Transverse colon (tissue), 4 donors: ENCODE measurements at regions not wholly inside any gene's neighbourhood (a gene's known extent, or its start where the extent isn't known, plus 50 kb on each side); places are given as distances from the start of the nearest gene placed in this dataset.

Experiments
- DNase-seq: peaks from one replicate; pipeline ENCODE4 v3.0.0-alpha.2; 2019
- H3K27ac ChIP-seq, 4 donors: fragments of 200-600 bp; sonication (generic); 2 replicates each; pipeline ENCODE4 v1.5.1; 2016 to 2018; ENCODE audit warnings: inconsistent platforms in 4 of 4
- H3K27me3 ChIP-seq: fragments of 200-600 bp; sonication (generic); 2 replicates; pipeline ENCODE4 v1.5.1; 2017; ENCODE audit warnings: inconsistent platforms
- H3K36me3 ChIP-seq, 4 donors: fragments of 200-600 bp; sonication (generic); 2 replicates each; pipeline ENCODE4 v1.5.1; 2017 to 2019; ENCODE audit warnings: inconsistent platforms in 4 of 4
- H3K4me1 ChIP-seq, 4 donors: fragments of 200-600 bp; sonication (generic); 2 replicates each; pipeline ENCODE4 v1.5.1; 2017 to 2020; ENCODE audit warnings: inconsistent platforms in 4 of 4
- H3K4me3 ChIP-seq, 4 donors: fragments of 200-600 bp; sonication (generic); 1 replicate in 1 of 4; 2 replicates in 3 of 4; pipeline versions ENCODE4 v1.5.1 to v1.6.1; 2017 to 2019; ENCODE audit warnings: inconsistent platforms in 4 of 4
- H3K9me3 ChIP-seq, 2 donors: fragments of 200-600 bp; sonication (generic); 2 replicates each; pipeline ENCODE4 v1.5.1; 2017 to 2019; ENCODE audit warnings: inconsistent platforms in 2 of 2
- EP300 ChIP-seq: sonication (generic); formaldehyde crosslinking; IDR thresholded peaks from one replicate; pipeline ENCODE4 v1.6.1; 2017; ENCODE audit warnings: antibody characterized with exemption, low read depth
- POLR2A ChIP-seq: fragments of 450-650 bp; IDR thresholded peaks from one replicate; pipeline ENCODE4 v1.6.1; 2016; ENCODE audit warnings: antibody characterized with exemption, mild to moderate bottlenecking, moderate library complexity
- POLR2AphosphoS5 ChIP-seq, 3 donors: sonication (generic); formaldehyde crosslinking; IDR thresholded peaks; one replicate each; pipeline ENCODE4 v1.6.1; 2016; ENCODE audit warnings: antibody characterized with exemption in 3 of 3
- WGBS, 2 donors: methylation state at CpG; one replicate each; pipeline ENCODE4 v1.1.5; 2018; ENCODE audit warnings: low coverage in 1 of 2; 5-methylcytosine and 5-hydroxymethylcytosine counted together
- in situ Hi-C, 4 donors: fragments of 200-750 bp; cut with MboI; loops; one replicate each; pipeline versions ENCODE4 v1.15.0 to v1.15.1; 2017; ENCODE audit warnings: low sequenced_read_pairs in 3 of 4, low pct_ligation_motif_present in 1 of 4, low pct_unique_long_range_greater_than_20kb in 1 of 4
- intact Hi-C: fragments of 100-400 bp; cut with DNase I; formaldehyde crosslinking; loops from one replicate; pipeline ENCODE4 v1.15.1; 2023; ENCODE audit warnings: low total_unique reads
- TF ChIP-seq, protein P1 (sequence below), 5 experiments: fragments of 200-600 bp in 3 of 5; fragments of 450-650 bp in 2 of 5; sonication (generic) in 3 of 5; IDR thresholded peaks; 1 replicate in 2 of 5; 2 replicates in 3 of 5; pipeline ENCODE4 v1.5.1; 2016 to 2017; ENCODE audit warnings: antibody characterized with exemption in 5 of 5, inconsistent platforms in 3 of 5, mild to moderate bottlenecking in 2 of 5, moderate library complexity in 1 of 5

DNA sequence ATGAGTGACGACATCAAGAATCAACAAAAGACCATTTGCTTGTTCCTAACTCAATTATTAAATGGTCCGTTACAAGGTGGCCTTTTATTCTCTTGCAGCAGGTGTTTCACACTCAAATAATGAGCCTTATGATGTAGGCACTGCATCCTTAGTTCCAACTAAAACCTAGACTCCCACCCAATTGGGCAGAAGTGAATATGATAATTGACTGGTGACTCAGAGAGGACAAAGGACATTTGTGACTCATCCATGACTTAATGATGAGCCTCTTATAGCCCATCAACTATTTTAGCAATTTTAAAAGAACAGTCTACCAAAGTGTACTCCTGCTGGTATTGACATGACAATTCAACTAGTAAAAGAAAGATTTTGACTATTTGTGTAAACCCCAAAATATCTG is 1027.8 kb upstream of the PHF14 start:
- Histone ChIP-seq H3K27me3 (no peaks in the 10 kb centered on the region), H3K9me3 (no peaks in the 10 kb centered on the region), H3K36me3 (no peaks in the 10 kb centered on the region), H3K4me3 (no peak overlapping the region), H3K4me1 (no peaks in the 10 kb centered on the region), H3K27ac (no peak overlapping the region)
- TF ChIP-seq POLR2A, result no peak
- TF ChIP-seq, protein P1, sequence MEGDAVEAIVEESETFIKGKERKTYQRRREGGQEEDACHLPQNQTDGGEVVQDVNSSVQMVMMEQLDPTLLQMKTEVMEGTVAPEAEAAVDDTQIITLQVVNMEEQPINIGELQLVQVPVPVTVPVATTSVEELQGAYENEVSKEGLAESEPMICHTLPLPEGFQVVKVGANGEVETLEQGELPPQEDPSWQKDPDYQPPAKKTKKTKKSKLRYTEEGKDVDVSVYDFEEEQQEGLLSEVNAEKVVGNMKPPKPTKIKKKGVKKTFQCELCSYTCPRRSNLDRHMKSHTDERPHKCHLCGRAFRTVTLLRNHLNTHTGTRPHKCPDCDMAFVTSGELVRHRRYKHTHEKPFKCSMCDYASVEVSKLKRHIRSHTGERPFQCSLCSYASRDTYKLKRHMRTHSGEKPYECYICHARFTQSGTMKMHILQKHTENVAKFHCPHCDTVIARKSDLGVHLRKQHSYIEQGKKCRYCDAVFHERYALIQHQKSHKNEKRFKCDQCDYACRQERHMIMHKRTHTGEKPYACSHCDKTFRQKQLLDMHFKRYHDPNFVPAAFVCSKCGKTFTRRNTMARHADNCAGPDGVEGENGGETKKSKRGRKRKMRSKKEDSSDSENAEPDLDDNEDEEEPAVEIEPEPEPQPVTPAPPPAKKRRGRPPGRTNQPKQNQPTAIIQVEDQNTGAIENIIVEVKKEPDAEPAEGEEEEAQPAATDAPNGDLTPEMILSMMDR (IDR thresholded peaks at IDR 0.05), result no peak
- no peak for TF ChIP-seq EP300
- no peak for TF ChIP-seq POLR2AphosphoS5 (IDR thresholded peaks at IDR 0.05)
- intact Hi-C loops (no loop called here), in situ Hi-C loops (no loop called here)
- no peak for DNase-seq
- WGBS, 2 donors, result 65 to 83% methylated on average over 2 of the region's 2 CpGs

DNA sequence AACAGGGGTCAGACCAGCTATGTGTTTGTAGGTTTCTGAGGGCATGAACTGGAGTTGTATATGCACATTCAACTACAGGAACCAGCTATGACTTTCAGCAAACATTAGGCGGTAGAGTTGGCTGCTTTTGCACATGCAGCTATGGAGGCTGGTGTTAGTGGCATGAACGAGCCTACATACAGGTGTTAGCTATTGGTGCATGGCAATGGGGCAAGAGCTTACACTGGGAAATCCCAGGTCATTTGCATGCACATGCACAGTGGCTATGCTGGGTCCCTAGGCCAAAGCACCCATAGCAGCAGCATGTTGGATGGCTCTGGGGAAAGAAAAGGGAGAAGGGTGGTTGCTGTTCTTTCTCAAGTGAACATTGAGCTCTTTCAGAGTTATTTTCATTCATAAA is 1018.5 kb upstream of the PHF14 start:
- intact Hi-C loops (no loop called here), in situ Hi-C loops (loop anchor here in 1 of 4 donors (25.0 kb wide), 1 partner anchor 93 kb away; no protein-coding TSS in a partner anchor)
- Histone ChIP-seq H3K27ac (no peak overlapping the region), H3K9me3 (peaks cover 3 to 7% of the 10 kb centered on the region in 2 donors), H3K4me1 (no peaks in the 10 kb centered on the region), H3K4me3 (no peak overlapping the region), H3K27me3 (no peaks in the 10 kb centered on the region), H3K36me3 (no peaks in the 10 kb centered on the region)
- no peak for DNase-seq
- TF ChIP-seq EP300 (no peak), POLR2AphosphoS5 (IDR thresholded peaks at IDR 0.05) (no peak), POLR2A (no peak)
- TF ChIP-seq, protein P1 (IDR thresholded peaks at IDR 0.05), result no peak
- WGBS, 2 donors, result 64 to 72% methylated on average over 2 of the region's 2 CpGs

DNA sequence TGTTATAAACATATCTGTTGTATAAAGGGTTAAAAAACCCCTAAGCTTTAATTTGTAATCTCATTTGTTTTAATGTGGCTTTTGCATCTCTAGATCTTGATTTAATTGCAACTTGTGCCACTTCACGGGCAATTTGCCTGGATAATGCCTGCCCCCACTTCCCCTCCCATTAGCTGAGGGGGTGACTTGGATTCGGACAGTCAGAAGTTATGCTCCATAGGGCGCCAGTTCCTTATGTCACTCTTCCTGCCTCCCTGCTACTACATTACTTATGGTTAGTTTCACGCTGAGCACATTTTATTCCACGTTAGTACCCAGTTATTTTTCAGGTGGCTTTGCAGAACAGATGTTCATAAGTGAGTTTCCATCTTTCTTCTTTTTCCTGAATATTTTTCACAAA is 1015.2 kb upstream of the PHF14 start:
- 71 to 77% methylated on average over 3 to 5 of the region's 5 CpGs for WGBS, 2 donors
- no peak for DNase-seq
- TF ChIP-seq POLR2AphosphoS5 (IDR thresholded peaks at IDR 0.05) (no peak), EP300 (no peak), POLR2A (no peak)
- TF ChIP-seq, protein P1 (IDR thresholded peaks at IDR 0.05), result no peak
- no peak overlapping the region for H3K4me3 ChIP-seq
- no peaks in the 10 kb centered on the region for H3K27me3 ChIP-seq
- no peaks in the 10 kb centered on the region for H3K9me3 ChIP-seq
- no peak overlapping the region for H3K27ac ChIP-seq
- intact Hi-C loops (no loop called here), in situ Hi-C loops (loop anchor here in 1 of 4 donors (25.0 kb wide), 1 partner anchor 96 kb away; no protein-coding TSS in a partner anchor)
- no peaks in the 10 kb centered on the region for H3K4me1 ChIP-seq
- H3K36me3 ChIP-seq, result no peaks in the 10 kb centered on the region

DNA sequence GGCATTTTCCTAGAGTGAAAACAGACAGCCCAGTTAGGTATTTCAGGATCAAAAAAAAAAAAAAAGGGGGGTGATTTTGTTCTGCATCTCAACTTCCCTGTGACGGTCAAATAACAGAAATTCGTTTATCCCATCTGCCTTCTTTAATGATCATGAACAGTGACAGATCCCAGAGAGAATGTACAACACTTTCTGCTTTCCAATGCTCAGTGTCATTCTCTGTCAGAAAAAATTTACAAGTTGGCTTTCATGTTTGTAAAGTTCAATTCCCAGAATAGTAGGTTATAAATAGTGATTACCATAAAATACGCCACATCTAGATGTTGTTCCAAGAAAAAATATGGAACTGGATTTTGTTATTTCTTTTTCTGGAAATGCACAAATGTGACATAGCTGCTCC is 1013.2 kb upstream of the PHF14 start:
- in situ Hi-C loops, result loop anchor here in 1 of 4 donors (25.0 kb wide), 1 partner anchor 98 kb away; no protein-coding TSS in a partner anchor
- WGBS, 2 donors, result 38 to 44% methylated on average over 3 of the region's 3 CpGs
- Histone ChIP-seq H3K9me3 (no peaks in the 10 kb centered on the region), H3K27me3 (no peaks in the 10 kb centered on the region), H3K27ac (no peak overlapping the region), H3K4me1 (no peaks in the 10 kb centered on the region), H3K36me3 (no peaks in the 10 kb centered on the region), H3K4me3 (no peak overlapping the region)
- intact Hi-C loops, result no loop called here
- TF ChIP-seq EP300 (no peak), POLR2A (no peak)
- TF ChIP-seq, protein P1 (IDR thresholded peaks at IDR 0.05), result no peak
- no peak for DNase-seq
